Loucy (cell line): ENCODE measurements at regions not wholly inside any gene's neighbourhood (a gene's known extent, or its start where the extent isn't known, plus 50 kb on each side); places are given as distances from the start of the nearest gene placed in this dataset.
A peak's percentile ranks its signal among the peaks of the same experiment; 100 is the strongest.

Experiments used
- H2AFZ ChIP-seq: fragments of 200-600 bp; sonication (generic); 2 replicates; pipeline ENCODE4 v1.6.0; 2016; ENCODE audit warnings: antibody characterized with exemption, mild to moderate bottlenecking, low read length, moderate library complexity
- H3F3A ChIP-seq: fragments of 200-600 bp; 2 replicates; pipeline ENCODE4 v1.6.0; 2016; ENCODE audit warnings: antibody characterized with exemption, low read depth, mild to moderate bottlenecking
- H3K27me3 ChIP-seq: fragments of 200-600 bp; sonication (generic); 2 replicates; pipeline ENCODE4 v1.6.1; 2014; ENCODE audit warnings: low read length, mild to moderate bottlenecking; ENCODE audit not compliant: insufficient read depth, poor library complexity, severe bottlenecking
- H3K36me3 ChIP-seq: fragments of 200-600 bp; sonication (generic); 2 replicates; pipeline ENCODE4 v1.6.1; 2016; ENCODE audit warnings: low read length; ENCODE audit not compliant: insufficient read depth
- H3K4me1 ChIP-seq: fragments of 200-600 bp; sonication (generic); 2 replicates; pipeline ENCODE4 v1.5.1; 2014; ENCODE audit warnings: low read length, mild to moderate bottlenecking; ENCODE audit not compliant: insufficient read depth, poor library complexity, severe bottlenecking
- H3K4me2 ChIP-seq: fragments of 200-600 bp; sonication (generic); 2 replicates; pipeline ENCODE4 v1.6.0; 2014; ENCODE audit warnings: antibody characterized with exemption, low read length, low read depth, mild to moderate bottlenecking; ENCODE audit not compliant: poor library complexity, severe bottlenecking
- H3K4me3 ChIP-seq: fragments of 200-600 bp; sonication (generic); 2 replicates; pipeline ENCODE4 v1.5.1; 2014; ENCODE audit warnings: low read length, mild to moderate bottlenecking, mixed read lengths; ENCODE audit not compliant: poor library complexity, severe bottlenecking
- H3K79me2 ChIP-seq: fragments of 200-600 bp; sonication (generic); 2 replicates; pipeline ENCODE4 v1.6.1; 2014; ENCODE audit warnings: low read length; ENCODE audit not compliant: insufficient read depth
- H3K9ac ChIP-seq: fragments of 200-600 bp; sonication (generic); 2 replicates; pipeline ENCODE4 v1.6.0; 2014; ENCODE audit warnings: mild to moderate bottlenecking, low read depth, low read length, moderate library complexity; ENCODE audit not compliant: poor library complexity, severe bottlenecking
- H3K9me2 ChIP-seq: fragments of 200-600 bp; sonication (generic); replicated peaks from 2 replicates; pipeline ENCODE4 v1.6.1; 2016; ENCODE audit warnings: low read depth, low read length, mixed read lengths
- H3K9me3 ChIP-seq: fragments of 200-600 bp; sonication (generic); 2 replicates; pipeline ENCODE4 v1.6.1; 2014; ENCODE audit warnings: mild to moderate bottlenecking, antibody characterized with exemption, low read length, low read depth; ENCODE audit not compliant: insufficient read depth
- H4K20me1 ChIP-seq: fragments of 200-600 bp; sonication (generic); 2 replicates; pipeline ENCODE4 v1.6.0; 2014; ENCODE audit warnings: antibody characterized with exemption, low read length, mild to moderate bottlenecking; ENCODE audit not compliant: insufficient read depth, poor library complexity, severe bottlenecking
- CTCF ChIP-seq: fragments of 200-600 bp; sonication (generic); conservative IDR thresholded peaks from 2 replicates; pipeline ENCODE4 v1.5.1; 2014; ENCODE audit warnings: mild to moderate bottlenecking, antibody characterized with exemption, low read length
- EZH2phosphoT487 ChIP-seq: fragments of 200-600 bp; IDR thresholded peaks from 2 replicates; pipeline ENCODE4 v1.6.1; 2018; ENCODE audit warnings: antibody characterized with exemption, mild to moderate bottlenecking, moderate library complexity, borderline replicate concordance

GRCh38 chr2:45156605-45157004, 147.4 kb upstream of the SIX2 start:
- Histone ChIP-seq H3K36me3 (no peaks in the 10 kb centered on the region), H3F3A (no peaks in the 10 kb centered on the region), H3K4me1 (peaks cover 4% of the 10 kb centered on the region), H3K9ac (no peak overlapping the region), H3K79me2 (no peaks in the 10 kb centered on the region), H3K9me2 (no peaks in the 10 kb centered on the region), H3K4me2 (no peak overlapping the region), H2AFZ (no peak overlapping the region), H3K4me3 (no peak overlapping the region), H3K9me3 (no peaks in the 10 kb centered on the region), H3K27me3 (no peaks in the 10 kb centered on the region), H4K20me1 (no peaks in the 10 kb centered on the region)
- TF ChIP-seq EZH2phosphoT487: no peak
- no peak for TF ChIP-seq CTCF

GRCh38 chr2:45154606-45155155, 145.4 kb upstream of the SIX2 start:
- Histone ChIP-seq H2AFZ (no peak overlapping the region), H3K9ac (no peak overlapping the region), H3K9me3 (no peaks in the 10 kb centered on the region), H3K4me1 (peaks cover 4% of the 10 kb centered on the region), H3K9me2 (no peaks in the 10 kb centered on the region), H3K4me3 (no peak overlapping the region), H3K4me2 (no peak overlapping the region), H3K27me3 (no peaks in the 10 kb centered on the region), H3K36me3 (no peaks in the 10 kb centered on the region), H3F3A (no peaks in the 10 kb centered on the region), H4K20me1 (no peaks in the 10 kb centered on the region), H3K79me2 (no peaks in the 10 kb centered on the region)
- no peak for TF ChIP-seq CTCF
- no peak for TF ChIP-seq EZH2phosphoT487

GRCh38 chr2:45154144-45154543, 144.9 kb upstream of the SIX2 start:
- H3K9ac ChIP-seq: no peak overlapping the region
- H4K20me1 ChIP-seq: no peaks in the 10 kb centered on the region
- no peak overlapping the region for H3K4me3 ChIP-seq
- H3K4me1 ChIP-seq: peaks cover 4% of the 10 kb centered on the region
- H3K4me2 ChIP-seq: no peak overlapping the region
- H3K27me3 ChIP-seq: no peaks in the 10 kb centered on the region
- peak overlapping the region; percentile 21; the same call in 1 of the 2 replicates for H2AFZ ChIP-seq
- no peaks in the 10 kb centered on the region for H3K36me3 ChIP-seq
- no peak for TF ChIP-seq CTCF
- TF ChIP-seq EZH2phosphoT487: no peak
- H3F3A ChIP-seq: no peaks in the 10 kb centered on the region
- no peaks in the 10 kb centered on the region for H3K9me2 ChIP-seq
- no peaks in the 10 kb centered on the region for H3K9me3 ChIP-seq
- H3K79me2 ChIP-seq: no peaks in the 10 kb centered on the region
